ENCODE measurements at regions not wholly inside any gene's neighbourhood (a gene's known extent, or its start where the extent isn't known, plus 50 kb on each side); places are given as distances from the start of the nearest gene placed in this dataset.

DNA sequence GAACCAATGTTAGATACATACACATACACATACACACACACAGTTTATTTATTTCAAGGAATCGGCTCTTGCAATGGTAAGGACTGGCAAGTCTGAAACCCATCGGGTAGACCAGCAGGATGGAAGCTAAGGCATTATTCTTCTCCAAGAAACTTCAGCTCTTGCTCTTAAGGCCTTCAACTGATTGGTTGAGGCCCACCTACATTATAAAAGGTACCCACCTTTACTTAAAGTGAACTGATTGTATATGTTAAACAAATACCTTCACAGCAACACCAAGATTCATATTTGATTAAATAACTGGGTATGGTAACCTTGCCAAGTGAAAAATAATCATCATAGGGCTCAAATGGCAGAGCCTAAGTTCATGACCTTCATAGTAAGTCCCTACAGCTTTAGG is 695.5 kb downstream of the BCL11B start:
- DNase-seq (ENCODE audit: low read depth) = no peak

DNA sequence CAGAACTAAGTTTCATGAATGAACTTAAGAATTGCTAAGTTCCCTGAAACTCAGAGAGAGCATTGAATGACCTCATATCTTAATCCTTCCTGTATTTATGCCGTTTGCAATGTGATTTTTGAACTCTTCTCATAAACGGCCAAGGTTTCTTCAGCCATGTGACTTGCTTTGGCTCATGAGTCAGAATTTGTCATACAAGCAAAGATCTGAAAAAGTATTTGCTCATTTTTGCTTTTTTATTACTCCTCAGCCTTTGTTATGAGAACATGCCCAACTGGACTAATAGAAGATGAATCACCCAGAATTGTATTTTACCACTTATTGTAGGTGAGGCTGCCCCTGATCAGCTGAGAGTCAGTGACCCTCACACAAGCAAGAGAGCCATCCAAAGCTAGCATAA is 693.8 kb downstream of the BCL11B start:
- no peak for DNase-seq (ENCODE audit: low read depth)

DNA sequence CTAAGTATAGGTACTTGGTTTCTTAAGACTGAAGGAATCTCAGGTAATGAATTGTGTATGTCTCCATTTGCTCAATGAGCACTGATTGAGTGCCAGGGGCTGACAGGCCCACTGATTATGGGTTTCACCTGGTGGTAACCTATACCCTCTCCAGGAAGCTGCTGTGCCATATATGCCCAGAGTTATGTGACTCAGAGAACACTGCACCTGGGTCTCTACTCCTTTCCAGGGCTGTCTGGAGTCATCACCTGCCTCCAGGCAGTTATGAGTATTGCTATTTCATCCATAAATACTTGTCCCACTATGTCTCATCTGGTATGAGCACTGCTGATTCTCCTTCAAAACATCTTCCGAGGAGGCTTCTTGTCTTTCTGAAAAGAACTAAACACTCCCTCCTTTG is 692.9 kb downstream of the BCL11B start:
- no peak for DNase-seq (ENCODE audit: low read depth)

DNA sequence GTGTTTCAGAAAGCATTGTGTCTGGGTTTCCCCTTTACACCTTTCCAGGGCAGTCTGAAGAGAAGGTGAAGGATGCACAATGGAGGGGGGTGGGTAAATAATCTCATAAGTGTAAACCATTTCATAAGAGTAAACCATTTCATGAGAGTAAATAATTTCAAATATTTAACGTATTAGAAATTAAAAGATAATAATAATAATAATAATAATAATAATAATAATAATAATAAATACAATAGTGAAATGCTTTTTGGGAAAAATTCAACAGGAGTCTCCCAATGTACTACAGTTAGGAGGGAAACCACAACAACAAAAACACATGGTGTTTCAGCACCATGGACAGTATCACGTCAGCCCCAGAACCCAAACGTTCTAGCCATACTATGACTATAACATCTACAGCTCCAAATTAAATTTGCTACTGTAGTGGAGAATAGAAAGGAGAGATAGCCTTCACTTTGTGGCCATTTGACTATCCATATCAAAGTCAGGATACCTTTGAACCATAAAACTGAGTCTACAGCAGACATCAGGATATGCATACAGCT is 691.8 kb downstream of the BCL11B start:
- DNase-seq (ENCODE audit: low read depth) = no peak

DNA sequence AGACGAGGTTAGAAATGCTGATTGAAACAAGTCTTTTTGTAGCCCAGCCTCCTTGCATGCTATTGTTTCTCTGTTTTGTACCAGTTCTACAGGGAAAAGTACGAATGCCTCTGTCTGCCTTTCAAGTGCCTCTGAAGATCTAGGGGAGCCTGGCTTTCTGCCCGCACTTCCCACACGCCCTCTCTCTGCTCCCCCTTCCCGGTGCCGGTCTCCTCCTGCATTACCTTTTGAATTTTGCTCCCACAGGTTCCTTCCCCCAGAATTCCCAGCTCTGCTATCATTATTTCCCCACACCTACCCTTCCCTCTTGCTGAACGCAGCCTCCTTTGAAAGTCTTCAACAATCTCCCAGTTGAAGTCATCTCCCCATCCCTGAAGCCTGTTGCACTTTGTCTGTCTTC is 689.7 kb downstream of the BCL11B start:
- DNase-seq (ENCODE audit: low read depth) = no peak

DNA sequence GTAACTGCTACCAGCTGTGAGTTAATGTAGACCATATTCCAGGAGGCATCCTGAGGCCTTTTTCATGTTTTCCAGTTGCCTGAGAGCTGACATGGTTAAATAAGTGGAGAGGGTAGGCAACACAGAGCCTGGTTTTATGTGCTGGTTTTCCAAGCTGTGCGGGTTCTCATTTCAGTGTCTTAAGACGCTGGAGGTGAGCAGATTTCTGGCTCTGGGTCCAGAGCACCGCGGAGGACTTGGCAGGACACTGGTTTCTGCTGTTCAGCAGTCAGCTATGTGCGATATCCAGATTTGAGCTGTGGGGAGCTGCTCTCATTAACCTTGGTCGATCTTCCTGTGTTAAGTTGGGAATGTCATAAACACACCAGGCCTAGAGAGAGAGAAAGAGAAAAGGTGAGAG is 680.8 kb downstream of the BCL11B start:
- no peak for DNase-seq (ENCODE audit: low read depth)

DNA sequence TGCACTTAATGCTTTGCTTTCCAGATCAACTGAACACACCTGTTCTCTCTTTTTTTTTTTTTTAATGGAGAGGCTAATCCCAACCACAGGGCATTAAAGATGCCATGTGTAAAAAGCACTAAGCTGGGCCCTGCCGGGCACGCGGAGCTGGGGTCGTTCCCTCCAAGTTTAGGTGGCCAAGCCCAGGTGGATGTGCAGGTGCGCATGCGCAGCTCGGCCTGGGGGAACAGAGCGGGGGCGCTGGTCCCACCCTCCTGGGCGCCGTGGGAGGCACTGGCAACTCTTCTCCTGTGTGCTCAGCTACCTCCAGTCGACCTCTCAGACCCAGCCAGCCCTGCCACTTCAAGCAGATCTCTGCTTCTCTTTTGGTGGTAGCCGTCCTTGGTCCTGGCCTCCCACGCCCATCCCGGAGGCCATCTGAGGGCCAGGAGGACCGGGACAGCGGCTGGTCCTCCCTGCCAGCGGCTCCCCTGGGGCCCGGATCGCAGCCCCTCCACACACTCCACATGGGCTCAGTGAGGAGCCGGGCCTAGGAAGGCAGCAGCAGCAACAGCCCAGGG is 679.3 kb downstream of the BCL11B start:
- DNase-seq (ENCODE audit: low read depth) = no peak

DNA sequence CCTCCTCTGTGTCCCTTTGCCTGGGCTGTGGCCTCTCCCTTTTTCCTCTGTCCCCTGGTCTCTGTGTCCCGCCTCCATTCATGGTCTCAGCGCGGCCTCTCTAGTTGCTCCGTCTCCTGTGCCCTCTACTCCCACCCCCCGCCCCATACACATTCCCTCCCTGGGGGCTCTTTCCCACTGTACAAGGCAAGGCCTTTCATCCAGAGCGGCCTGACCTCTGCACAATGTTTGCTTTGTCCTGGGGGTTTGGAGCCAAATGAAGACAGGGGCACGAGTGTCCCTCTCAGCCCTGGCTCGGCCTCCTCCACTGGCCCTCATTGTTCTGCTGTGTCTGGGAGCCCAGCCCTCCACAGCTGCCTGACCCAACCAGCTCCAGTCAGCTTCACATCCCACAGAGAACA is 678.6 kb downstream of the BCL11B start:
- no peak for DNase-seq (ENCODE audit: low read depth)

DNA sequence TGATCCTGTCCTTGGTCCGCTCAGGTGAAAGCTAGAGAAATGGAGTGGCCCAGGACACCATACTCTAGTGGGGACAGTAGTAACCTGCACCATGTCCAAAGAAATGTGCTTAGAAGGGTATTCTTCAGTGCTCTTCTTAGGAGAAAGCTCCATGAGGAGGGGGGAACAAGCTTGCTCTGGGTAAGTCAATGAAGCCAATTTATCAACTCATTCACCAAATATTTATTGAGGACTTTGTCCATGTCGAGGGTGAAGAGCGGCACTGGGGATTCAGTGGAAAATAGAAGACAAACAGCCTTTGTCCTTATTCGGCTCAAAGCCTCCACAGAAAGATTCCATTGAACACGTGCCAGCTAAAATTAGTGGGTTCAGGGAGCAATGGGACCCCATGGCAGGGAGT is 677.8 kb downstream of the BCL11B start:
- DNase-seq (ENCODE audit: low read depth) = no peak

DNA sequence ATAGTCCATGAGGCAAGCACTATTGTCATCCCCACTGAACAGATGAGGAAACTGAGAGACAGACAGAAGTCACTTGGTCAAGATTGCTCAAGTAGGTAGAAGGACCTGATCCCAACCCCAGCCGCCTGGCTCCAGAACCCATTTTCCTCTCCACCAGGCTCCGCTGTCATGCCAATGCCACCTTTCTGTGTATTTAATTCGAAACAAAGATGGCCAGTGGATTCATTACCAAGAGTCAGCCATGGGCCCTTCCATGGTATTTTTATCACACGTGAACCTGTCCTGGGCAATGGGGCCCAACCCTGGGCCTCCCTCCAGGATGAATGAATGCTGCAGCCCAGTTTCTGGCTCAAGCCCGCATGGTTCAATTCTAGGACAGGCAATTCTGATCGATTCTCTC is 673.4 kb downstream of the BCL11B start:
- no peak for DNase-seq (ENCODE audit: low read depth)

DNA sequence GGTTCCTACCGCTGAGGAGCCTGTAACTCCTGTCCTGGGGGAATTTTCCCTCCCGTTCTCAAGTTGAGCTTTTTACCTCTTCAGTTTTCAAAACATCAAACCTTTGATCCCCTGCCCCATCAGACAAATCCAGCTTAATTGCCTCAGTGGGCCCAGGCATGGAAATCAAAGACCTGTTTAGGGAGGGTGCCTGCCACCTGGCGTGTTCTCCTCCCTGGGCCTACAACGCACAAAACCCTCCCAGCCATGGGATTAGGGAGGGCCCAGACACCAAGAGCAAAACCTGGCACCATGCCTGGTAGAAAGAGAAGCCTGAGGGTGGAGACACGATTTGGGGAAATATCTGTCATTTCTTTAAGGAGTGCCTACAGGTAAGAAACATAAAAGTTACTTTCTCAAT is 672.9 kb downstream of the BCL11B start:
- DNase-seq (ENCODE audit: low read depth) = no peak

DNA sequence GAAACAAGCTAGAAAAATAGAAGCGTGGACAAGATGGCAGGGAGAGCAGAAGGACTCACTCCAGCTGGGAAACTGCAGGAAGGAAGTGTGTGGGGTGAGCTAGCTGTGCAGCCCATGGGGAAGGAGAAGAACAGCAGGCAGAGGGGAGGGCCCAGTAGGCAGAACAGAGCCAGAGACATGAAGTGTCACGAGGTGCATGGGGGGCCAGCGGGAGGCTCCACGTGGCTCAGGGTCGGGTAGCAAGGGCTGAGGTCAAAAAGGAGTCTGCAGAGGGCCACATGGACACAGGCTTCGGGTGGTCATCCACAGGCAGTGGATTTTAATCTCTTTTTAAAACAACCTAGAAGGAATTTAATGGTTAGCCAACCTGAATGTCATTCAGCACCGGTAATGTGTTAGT is 669.0 kb downstream of the BCL11B start:
- DNase-seq (ENCODE audit: low read depth) = no peak

DNA sequence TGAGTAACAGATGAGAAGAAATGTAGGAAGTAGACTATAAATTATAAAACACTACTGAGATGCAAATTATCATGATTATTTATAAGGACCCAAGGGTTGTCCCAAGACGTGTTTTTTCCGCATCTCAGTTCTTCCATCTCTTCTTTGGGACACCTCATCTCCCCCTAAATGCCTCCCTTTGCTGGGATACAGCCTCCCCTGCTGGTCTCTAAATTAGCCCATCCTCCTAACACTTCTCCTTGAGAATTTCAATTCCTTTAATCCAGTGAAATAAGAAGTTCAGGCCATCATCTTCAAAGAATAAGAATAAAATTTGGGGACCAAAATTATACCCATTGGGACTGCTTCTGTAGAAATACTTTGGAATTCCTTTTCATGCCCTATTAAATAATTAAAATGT is 667.0 kb downstream of the BCL11B start:
- DNase-seq (ENCODE audit: low read depth) = no peak

DNA sequence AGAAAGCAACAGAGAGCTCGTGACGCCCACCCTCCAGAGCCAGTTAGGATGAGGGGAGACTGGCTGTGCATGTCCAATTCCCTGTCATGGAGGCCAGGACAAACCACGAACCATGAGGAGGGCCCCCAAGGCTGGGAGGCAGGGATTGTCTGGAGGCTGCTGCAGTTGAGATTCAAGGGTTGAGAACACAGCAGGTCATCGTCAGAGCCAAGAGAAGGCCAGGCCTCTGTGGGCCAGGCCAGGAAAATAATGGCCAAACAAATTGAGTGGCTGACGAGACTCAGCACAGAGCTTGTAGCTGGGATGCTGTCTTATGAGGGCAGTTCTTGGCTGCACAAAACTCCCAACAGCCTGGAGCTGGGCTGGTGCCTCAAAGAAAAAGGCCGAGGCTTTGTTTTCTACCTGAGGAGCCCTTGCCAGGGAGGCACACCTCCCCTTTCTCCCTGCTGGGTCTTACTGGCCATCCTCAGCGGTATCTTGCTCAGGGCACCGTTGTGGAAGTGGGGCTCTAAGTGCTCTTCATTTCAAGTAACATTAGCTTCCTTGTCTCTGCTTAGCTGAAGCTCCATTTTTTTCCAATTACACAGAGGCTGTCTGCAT is 665.9 kb downstream of the BCL11B start:
- DNase-seq (ENCODE audit: low read depth) = no peak

DNA sequence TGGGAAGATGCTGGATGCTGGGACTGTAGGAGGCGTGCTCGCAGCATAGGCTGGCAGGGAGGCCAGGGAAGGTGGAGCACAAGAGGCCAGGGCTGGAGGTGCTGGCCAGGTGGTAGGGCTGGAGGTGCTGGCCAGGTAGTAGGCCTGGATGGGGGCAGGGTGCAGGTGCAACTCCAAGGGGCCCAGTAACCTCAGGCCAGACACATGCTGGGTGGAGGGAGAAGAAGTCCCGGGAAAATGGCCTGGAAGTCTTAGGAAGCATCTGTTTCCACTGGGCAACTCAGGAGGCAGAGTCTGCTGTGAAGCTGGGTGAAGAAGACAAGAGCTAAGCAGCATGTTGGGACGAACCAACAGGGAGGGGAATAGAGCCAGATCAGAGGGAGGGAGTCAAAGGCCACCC is 665.2 kb downstream of the BCL11B start:
- DNase-seq (ENCODE audit: low read depth) = no peak

DNA sequence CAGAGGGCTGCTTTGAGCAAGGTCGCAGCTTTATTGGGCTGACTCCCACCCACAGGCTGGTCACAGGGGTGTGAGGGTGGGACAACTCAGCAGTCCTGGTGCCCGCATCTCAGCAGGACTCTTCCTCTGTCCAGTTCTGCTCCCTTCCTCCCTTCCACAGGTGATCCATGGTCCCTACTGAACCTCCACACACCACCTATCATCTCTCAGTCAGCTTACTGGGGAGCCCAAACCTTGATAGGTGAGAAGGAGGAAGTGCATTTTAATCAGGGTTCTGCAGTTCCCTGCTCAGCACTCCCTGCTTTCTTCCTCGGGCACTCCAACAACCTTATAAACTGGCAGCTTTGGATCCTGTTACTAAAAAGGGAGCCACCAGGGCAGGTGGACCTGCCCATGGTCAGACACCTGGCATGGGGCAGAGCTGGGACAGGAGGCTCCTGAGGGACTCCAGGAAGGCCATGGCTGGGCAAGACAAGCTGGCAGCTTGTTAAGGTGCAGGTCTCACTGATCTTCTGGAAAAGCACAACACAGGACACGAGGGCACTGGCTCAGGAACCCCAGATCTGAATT is 664.6 kb downstream of the BCL11B start:
- no peak for DNase-seq (ENCODE audit: low read depth)

DNA sequence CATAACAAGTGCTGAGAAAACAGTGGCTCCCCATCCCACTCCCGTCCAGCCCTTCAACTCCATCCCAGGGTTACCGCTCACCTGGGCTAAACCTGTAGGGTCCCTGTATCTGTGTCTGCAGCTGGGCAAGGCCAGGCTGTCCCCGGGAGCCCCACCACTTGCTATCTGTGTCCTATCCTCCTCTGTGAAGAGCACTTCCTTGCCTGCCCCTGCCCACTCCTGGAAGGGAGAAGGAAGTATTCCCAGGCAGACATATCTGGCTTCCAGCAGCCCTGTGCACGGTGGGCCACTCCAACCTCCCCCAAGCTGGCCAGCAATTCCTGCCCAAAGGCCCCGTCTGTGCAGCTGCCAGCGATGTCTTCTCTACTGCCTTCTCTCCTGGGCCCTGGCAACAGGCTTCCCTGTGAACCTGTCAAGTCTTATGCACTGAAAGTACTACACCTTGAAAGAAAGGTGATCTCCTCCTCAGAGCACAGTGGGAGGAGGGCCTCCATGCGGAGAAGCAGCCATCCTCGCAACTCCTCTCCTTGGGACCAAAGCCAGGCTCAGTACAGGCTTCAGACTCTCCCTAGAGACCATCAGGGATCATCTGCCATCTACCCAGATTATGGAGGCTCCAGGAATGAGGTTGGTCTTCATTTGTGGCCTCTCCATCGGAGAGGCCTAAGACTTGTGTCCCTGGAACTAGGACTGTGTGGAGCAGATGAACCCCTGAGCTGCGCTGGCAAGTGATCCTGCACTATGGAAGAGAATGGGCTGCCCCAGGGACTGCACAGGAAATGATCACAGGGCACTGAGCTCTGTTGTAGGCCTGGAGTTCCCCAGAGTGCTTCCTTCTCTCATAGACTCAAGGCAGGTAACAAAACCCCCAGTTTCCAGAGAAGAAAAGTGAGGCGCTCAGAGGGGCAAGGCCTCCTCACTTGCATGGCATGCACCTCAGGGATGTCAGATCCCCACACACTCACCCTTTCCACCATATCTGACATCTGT is 663.6 kb downstream of the BCL11B start:
- DNase-seq (ENCODE audit: low read depth) = no peak

DNA sequence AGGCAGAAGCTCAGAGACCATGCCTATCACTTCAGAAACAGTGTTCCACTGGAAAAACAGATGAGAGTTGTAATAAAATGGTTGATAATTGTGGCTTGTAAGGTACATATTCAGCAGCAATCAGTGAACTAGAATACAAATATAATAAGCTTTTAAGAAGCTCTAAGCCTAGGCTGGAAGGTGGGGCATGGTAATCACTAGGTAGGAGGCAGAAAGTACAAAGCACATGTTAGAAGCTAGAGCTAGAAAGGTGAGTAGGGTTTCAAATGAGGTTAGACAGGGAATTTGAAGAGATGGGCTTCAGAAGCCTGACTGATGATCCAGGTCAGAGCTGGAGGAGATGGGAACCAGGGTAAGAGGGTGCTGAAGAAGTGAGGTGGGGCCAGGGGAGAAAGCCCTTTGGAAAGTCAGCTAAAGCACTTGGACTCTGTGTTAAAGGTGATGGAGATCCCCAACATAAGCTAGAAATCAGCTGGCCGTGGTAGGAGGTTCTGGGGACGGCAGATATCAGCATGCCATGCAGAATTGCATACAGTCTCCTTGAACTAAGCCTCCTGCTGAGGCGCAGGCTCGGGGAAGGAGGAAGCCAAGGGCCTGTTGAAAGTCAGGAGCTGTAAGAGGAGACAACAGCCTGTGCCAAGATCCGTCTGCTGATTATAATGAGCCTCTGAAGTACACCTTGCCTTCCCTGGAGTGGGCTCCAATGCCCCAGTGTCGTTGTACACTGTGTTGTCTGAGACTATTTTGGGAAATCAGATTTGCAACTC is 659.4 kb downstream of the BCL11B start:
- DNase-seq (ENCODE audit: low read depth) = no peak

DNA sequence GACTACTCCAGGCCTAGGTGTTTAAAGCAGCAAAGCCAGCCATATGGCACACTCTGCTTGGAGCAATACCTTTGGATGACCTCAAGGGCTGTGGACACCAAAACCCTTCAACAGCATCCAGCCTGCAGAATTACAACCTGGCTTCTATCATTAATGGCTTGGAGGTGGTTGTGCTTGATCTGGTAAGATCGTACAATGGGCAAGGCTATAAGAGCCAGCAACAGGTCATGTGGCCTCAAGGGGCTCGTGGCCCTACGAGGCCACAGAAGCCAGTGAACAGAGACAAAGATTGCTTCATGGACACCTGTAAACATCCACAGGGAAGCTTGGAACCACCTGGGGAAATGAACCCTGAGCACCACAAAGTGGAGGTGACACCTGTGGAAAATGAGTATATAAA is 657.3 kb downstream of the BCL11B start:
- DNase-seq (ENCODE audit: low read depth) = no peak

DNA sequence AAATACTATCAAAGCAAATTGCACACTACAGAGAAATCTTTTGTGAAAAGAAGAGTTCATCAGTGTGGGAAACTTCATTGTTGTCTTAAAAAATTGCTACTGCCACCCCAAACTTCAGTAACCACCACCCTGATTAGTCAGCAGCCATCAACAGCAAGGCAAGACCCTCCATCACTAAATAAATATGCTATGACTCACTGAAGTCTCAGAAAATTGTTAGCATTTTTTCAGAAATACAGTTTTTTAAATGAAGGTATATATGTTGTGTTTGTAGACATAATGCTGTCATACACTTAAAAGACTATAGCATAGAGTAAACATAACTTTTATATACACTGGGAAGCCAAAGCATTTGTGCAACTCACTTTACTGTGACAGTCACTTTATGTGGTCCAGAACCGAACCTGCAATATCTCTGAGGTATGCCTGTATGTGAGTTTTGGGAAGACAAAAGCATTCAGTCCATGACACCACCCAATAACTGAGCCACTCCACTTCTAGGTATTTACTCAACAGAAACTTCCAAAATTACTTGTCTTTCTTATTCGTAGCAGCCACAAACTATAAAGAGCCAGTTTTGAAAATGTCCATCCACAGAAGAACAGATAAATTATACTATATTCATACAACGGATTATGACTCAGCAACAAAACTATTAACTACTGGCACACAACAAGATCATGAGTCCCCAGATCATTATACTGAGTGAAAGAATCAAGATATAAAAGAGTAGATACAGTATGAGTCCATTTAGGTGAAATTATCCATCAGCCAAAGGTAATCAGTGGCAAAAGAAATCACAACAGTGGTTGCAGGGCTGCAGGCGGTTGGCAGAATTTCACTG is 649.6 kb downstream of the BCL11B start:
- DNase-seq (ENCODE audit: low read depth) = no peak

Data from fibroblast of the conjunctiva (primary cell).